GM03348 (cell line): ENCODE measurements at regions not wholly inside any gene's neighbourhood (a gene's known extent, or its start where the extent isn't known, plus 50 kb on each side); places are given as distances from the start of the nearest gene placed in this dataset.
"Not testable (repeated sequence)": the region's sequence is repeated elsewhere in the genome, so short reads cannot be mapped to it uniquely, and the experiment has no call there.

ENCODE experiments used
- DNase-seq: peaks from one replicate; pipeline ENCODE4 v3.0.0; 2012; ENCODE audit warnings: low spot score

DNA sequence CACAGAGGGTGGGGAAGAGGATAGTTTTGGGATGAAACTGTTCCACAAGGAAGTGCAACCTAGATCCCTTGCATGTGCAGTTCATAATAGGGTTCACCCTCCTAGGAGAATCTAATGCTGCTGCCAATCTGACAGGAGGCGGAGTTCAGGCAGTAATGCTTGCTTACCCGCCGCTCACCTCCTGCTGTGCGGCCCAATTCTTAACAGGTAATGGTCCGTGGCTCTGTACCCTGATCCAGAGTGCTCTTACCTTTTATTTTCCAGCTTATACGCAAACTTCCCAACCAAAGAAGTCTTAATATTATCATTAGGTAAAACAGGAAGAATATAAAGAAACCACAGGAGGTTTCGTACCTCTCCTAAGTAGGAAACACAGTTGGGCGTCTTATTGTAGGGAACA is 82.7 kb upstream of the CD302 start:
- no peak for DNase-seq

DNA sequence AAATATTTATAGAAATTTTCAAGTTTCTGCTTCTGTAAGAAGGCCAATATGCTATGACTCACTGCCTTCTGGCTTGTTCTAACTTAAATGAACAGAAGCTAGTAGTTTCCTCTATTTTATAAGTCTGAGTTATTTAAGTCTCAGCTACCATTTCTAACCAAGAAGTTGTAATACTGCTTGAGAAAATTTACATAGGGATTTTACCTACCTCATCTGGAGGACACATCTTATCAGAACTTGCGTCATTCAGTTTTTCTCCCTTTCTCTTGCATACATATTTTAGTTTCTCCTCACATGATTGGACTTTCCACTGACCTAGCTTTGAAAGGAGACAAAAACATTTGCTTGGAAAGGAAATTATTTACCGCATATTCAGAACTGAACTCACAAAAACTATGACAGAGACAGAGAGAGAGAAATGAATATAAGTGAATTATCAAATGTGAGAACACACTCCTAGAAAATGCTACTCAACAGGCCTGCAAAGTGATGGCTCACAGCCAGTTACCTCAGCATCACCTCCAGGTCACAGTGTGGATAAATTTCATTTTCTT is 81.1 kb upstream of the CD302 start:
- peak; percentile 21 for DNase-seq

DNA sequence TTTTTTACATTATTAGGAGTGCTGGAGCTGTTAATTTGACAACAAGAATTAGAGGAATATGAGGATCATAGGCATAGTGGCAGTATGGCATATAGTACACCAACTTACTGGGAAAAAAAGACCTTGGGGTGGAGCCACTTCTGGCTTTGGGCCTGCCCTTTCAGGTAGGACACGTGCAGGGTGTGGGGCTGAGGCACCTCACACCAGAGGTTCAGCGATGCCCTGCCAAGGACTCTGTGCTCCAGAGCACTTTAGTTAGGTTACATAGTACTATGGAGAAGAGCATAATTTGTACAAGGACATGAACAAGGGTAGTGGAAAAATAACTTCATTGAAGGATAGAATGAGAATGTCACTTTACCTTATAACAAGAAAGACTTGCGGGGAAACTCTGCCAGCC is 77.1 kb upstream of the CD302 start:
- DNase-seq = no peak

DNA sequence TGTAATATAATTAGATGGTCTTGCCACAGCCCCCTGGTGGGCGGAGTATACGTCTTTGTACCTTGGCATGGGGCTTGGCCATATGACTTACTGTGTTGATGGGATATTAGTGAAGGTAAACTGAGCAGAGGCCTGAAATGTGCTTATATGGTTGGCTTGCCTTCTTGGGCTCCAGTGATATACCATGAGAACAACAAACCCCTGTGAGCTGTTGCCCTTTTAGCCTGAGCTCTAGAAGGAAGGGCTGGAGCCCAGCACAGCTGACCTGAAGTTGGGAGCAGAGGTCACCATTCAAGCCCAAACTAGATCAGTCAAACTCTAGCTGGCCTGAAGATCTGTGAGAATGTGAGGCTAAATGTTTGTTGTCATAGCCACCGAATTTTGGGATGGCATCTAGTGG is 75.2 kb upstream of the CD302 start:
- no peak for DNase-seq

DNA sequence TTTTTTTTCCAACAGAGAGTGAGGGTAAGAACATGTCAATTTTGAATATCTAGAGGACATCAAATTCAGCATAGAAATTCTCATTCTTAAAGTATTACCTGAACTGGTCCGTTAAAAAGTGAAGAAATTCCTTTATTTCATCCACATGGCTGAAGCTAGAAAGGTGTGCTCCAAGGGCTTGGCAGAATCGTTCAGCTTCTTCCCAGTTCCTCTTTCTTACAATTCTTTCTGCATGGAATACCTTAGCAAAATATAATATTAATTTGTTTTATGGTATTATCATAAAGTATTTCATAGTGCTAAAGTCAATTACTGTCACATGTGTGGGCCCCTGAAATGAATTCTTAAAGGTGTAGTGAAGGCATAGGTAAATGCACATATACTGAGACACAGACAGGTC is 74.3 kb upstream of the CD302 start:
- DNase-seq = no peak

DNA sequence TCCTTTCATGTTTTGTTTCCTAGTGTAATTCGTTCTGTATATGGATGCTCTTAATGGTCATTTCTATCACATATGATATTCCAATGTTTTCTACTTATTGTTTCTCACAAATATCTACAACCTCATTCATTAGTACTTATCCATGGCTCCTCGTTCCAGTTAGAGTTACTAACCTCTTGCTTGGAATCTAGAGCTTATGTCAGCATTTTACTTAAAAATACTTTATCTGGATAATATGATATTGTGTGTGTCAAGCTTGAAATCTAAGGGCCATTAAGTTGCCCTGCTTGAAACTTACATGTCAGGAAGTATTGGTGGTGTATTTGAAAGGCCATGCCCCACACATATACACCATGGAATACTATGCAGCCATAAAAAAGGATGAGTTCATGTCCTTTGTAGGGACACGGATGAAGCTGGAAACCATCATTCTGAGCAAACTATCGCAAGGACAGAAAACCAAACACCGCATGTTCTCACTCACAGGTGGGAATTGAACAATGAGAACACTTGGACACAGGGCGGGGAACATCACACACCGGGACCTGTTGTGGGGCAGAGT is 70.7 kb upstream of the CD302 start:
- not testable (repeated sequence) for DNase-seq

DNA sequence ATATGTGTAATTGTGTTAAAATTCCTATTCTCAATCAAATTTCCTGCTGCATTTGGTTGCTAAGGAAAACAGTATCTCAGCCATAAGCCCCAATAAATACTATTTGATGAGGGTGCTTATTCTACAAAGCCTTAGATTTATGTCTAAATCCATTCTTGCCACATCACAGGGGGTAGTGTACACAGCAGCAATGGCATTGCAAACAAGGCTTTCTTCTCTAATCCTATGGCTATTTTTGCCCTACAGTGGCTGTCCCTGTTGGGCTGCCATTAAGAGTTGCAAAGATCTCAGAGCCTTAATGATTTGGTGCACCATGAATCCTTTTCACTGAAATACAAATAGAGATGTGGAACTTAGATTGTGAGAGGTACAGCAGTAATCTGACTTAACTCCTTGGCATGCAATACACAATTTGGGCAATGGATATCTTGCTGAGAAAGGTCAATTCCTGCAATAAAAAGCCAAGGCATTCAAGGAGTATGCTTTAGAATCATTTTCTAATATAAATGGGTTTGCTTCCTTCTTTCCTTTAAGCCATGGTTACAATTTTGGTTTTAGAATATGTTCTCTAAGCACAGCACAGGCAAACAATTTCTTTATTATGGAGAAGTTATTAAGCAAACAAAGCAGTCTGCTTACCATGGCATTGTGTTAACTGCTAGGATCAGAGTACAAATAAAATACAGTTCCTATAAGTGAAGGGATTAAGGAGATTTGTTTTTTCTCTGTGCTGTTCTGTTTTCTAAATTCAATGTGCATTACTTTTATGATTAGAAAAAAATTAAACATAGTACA is 69.8 kb upstream of the CD302 start:
- DNase-seq = no peak

DNA sequence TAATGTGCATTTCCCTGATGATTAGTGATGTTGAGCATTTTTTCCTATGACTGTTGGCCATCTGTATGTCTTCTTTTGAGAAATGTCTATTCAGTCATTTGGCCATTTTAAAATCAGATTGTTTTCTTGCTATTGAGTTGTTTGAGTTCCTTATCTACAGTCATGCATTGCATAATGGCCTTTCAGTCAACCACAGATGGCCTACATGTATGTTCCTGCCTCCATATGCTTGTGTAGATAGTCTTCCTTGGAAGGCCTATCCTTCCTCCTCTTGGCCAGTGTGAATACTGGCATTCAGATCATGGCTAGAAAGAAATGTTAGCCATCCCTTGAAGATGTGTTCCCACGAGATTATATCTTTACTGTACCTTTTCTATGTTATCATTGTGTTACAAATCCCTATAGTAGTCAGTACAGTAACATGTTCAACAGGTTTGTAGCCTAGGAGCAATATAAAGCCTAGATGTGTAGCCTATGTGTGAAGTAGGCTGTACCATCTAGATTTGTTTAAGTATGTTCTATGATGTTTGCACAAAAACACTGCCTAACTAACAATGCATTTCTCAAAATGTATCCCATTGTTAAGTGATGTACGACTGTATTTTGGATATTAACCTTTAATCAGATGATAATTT is 65.6 kb upstream of the CD302 start:
- no peak for DNase-seq

DNA sequence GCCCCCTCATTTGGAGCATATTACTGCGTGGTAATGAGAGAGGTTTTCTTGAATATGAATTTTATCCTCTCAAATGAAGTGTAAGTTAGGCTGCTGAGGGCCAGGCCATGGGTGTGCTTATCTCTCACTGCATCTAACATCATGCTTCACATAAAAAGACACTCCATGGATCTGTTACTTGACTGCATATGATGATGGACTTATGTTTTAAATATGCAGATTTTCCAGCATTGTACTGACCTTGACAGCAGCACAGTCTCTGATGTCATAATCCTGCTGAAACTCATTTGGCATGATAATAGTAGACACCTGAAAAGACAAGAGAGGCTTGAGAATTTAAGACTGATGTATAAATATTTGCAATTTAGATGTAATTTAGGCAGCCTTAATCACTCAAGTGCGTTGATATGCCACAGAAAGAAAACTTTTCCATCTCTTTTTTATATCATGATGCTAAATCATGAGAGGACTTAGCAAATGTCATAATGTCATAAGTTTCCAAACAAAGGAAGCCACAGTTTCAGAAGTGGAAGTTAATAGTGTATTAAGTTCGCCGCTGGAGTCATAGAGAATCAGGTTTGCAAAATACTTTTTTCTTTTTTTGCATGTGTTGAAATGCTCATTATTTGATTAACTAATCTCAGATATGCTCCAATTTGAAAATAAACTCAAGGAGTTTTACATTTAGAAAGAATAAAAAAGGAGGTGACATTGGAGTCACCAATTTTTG is 62.7 kb upstream of the CD302 start:
- DNase-seq = no peak

DNA sequence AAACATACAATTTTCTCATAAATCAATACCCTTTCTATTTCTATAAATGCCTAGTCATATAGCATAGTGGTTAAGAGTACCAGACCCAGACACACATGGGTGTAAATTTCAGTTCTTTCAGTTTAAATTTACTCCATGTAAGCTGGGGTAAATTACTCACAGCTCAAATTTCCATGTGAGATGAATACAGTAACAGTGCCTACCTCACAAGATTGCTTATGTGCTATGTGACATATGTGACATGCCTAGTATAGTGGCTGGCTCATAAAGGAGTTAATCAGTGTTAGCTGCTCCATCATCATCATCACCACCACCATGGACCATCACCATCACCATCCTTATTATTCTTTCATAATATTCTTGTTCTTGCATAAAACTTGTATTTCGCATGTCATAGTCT is 61.6 kb upstream of the CD302 start:
- DNase-seq = no peak

DNA sequence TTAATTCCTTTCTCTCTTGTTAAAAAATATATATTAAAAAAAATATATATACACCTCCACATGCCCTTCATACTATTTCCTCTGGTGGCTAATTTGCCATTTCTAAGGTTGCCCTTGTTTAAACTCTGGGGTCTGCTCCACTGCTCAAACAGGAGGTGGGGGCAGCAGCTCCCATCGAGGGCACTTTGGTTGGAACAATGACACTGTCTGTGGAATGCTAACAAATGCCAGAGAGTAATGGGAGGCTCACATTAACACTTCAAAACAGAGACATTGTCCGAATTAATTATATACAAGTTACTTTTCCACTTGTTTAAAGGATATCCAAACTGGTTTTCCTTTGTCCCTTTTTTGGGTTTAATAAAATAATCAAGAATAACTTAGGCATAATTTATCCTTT is 58.8 kb upstream of the CD302 start:
- DNase-seq = no peak

DNA sequence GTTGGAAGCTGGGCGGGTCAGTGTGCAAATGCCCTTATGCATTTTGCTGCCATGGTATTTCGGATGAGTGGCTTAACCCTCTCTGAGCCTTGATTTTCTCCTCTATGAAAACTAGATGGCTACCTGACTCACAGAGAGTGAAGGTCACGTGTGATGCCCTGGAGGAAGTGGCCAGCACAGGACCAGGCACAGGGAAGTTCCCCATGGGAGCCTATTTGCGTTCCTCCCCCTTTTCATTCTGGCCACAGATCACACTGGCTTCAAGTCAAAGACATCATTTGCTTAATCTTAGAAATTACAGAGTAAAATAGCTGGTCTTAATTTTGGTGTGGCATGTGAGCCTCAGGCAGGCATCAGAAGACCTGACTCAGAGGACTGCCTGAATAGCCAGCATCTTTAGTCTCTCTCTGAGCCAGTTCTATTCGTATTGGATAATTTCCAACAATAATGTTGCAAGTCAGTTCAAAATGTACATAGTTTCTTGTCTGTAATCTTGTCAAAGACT is 57.6 kb upstream of the CD302 start:
- DNase-seq = no peak

DNA sequence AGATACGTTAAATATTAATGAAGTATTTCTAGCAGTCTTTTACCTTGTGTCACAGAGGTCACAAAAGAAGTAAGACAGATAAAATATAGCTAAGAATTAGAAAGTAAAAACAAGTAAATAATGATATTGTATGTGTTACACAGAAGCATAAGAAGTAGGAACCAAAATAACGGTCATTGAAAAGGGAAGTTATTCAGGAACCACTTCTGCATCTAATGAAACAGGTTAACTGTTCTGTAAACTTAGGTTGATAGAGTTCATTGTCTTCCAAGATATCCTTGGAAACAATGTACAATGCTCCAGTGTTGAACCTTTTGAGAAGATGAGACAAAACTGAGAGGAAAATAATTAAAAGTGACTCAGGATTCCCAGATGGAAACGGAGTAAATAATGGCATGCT is 57.1 kb upstream of the CD302 start:
- no peak for DNase-seq

DNA sequence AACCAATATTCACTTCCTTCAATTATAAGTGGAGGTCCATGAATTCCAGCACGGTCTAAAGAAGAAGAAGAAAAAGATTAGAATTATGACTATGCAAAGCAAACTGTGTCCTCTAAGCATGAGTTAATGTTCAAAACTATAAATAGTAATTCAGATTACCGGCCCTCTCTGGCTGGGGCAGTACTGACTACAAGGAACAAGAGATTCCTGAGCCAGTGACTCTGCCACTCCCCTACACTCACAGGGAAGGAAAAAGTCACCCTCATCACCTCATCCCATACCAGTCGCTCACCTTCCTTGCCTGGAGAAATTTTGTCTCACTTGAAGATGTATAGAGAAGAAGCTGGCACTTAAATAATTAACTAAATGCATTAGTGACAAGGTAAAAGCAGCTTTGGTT is 56.5 kb upstream of the CD302 start:
- no peak for DNase-seq

DNA sequence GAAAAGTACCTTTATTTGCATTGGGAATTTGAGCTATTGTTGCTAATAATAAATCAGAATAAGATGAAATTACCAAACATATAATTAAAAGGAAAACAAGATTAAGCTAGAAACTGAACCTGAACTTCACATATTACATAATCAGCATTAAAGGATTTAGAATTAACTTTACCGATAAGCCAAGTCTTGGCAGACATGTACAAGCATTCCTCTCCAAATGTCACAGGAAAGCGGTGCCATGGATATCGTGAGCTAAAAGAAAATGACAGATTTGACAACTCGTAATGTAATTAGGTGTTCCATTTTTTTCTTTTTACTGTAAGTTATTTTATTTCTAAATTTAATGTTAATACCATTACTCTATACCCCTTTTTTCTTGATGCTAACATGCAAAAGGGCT is 55.1 kb upstream of the CD302 start:
- DNase-seq = no peak

DNA sequence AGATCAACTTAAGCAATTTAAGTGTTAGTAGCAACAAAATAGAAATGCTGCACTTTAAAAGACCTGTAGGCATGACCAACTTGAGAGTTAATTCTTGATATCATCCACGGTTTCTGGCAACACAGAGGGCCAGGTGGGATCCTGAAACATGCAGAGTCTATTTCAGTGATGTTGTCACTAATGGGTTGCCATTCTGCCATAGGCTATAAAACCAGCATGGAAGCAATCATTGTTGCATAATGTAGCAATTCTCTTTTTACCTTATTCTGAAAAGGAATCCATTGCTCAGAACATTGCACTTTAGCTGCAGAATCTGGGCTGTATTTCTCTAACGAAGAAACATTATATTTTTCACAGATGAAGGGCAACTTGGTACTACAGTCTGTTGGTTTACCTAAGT is 53.9 kb upstream of the CD302 start:
- DNase-seq = no peak

DNA sequence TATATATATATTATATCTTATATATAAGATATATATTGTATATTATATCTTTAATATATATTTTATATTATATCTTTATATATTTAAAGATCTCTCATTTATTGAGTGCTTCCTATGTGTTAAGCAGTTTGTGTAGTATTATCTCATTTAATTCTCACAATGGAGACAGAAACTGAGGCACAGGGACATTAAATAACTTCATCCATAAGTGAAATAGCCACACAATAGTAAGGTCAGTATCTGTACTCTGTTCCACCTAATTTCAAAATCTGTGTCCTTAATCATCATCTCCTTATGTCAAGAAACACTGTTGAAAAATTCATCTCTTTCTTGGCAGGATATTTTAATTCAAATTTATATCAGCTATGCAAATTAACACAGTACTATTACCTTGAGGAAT is 52.8 kb upstream of the CD302 start:
- no peak for DNase-seq

DNA sequence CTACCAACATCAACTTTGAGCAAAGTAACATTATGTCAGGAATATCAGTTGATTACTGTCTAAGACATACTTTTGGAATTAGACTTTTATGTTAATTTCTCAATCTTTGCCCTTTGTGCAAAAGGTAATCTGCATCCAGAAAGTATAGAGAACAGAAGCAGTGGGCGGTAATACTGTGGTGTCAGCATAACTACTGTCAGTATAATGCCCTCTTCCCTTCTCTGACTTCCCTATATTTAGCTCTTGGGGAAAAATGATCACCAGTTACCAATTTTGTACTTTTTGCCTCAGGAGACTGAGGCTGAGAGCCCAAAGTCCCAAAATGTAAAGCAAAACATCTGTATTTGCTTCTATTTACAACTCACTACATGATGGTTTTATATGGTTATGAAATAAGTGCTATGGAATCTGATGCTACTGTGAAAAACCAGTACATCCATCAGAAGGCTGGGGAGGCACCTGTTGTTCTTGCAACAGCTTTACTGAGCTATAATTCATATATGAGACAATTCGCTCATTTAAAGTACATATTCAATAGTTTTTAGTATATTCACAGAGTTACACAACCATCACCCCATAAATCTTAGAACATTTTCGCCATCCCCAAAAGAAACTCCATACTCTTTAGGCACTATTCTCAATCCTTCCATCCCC is 51.3 kb upstream of the CD302 start:
- DNase-seq = no peak
